ENCODE measurements at regions not wholly inside any gene's neighbourhood (a gene's known extent, or its start where the extent isn't known, plus 50 kb on each side); places are given as distances from the start of the nearest gene placed in this dataset.

DNA sequence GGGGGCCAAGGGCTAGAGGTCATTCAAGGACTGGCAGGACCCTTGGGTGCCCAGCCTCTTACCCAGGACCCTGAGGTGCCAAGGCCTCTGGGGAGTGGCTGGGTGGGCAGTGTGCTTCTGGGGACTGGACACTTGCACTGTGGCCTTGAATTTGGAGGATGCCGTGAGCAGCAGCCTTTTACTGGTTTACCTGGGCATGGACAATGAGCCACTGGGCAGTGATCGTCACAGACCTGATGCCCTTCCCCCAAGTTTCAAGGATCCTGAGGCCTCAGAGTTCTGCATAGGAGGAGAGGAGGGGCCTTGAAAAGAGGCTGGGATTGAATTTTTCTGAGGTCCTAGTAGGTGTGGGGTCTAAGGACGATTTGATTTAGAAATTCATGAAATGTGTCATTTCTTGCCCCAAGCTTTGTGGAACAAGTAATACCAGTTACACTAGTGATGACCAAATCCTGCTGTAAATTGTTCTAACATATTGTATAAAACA lies 146.1 kb upstream of the TPM1 start:
- TF ChIP-seq, protein P1, sequence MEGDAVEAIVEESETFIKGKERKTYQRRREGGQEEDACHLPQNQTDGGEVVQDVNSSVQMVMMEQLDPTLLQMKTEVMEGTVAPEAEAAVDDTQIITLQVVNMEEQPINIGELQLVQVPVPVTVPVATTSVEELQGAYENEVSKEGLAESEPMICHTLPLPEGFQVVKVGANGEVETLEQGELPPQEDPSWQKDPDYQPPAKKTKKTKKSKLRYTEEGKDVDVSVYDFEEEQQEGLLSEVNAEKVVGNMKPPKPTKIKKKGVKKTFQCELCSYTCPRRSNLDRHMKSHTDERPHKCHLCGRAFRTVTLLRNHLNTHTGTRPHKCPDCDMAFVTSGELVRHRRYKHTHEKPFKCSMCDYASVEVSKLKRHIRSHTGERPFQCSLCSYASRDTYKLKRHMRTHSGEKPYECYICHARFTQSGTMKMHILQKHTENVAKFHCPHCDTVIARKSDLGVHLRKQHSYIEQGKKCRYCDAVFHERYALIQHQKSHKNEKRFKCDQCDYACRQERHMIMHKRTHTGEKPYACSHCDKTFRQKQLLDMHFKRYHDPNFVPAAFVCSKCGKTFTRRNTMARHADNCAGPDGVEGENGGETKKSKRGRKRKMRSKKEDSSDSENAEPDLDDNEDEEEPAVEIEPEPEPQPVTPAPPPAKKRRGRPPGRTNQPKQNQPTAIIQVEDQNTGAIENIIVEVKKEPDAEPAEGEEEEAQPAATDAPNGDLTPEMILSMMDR (IDR thresholded peaks at IDR 0.05) = no peak
- TF ChIP-seq EZH2 (IDR thresholded peaks at IDR 0.05; ENCODE audit: borderline replicate concordance, insufficient read depth, low read depth, low read length, poor library complexity, severe bottlenecking) = no peak

Measured in B cell (primary cell).